SU-DHL-6 (cell line): ENCODE measurements at regions not wholly inside any gene's neighbourhood (a gene's known extent, or its start where the extent isn't known, plus 50 kb on each side); places are given as distances from the start of the nearest gene placed in this dataset.

ENCODE experiments used
- EZH2phosphoT487 ChIP-seq: fragments of 200-600 bp; sonication (generic), shearing (Covaris generic); conservative IDR thresholded peaks from 2 replicates; pipeline ENCODE4 v1.6.1; 2018; ENCODE audit warnings: mild to moderate bottlenecking, antibody characterized with exemption, low read length, moderate library complexity, mixed read lengths
- TF ChIP-seq, protein P1 (sequence below): fragments of 200-600 bp; sonication (generic); IDR thresholded peaks from one replicate; pipeline ENCODE4 v1.5.1; 2017; ENCODE audit warnings: antibody characterized with exemption, mild to moderate bottlenecking, low read length, moderate library complexity; ENCODE audit not compliant: insufficient read depth, poor library complexity, severe bottlenecking

DNA sequence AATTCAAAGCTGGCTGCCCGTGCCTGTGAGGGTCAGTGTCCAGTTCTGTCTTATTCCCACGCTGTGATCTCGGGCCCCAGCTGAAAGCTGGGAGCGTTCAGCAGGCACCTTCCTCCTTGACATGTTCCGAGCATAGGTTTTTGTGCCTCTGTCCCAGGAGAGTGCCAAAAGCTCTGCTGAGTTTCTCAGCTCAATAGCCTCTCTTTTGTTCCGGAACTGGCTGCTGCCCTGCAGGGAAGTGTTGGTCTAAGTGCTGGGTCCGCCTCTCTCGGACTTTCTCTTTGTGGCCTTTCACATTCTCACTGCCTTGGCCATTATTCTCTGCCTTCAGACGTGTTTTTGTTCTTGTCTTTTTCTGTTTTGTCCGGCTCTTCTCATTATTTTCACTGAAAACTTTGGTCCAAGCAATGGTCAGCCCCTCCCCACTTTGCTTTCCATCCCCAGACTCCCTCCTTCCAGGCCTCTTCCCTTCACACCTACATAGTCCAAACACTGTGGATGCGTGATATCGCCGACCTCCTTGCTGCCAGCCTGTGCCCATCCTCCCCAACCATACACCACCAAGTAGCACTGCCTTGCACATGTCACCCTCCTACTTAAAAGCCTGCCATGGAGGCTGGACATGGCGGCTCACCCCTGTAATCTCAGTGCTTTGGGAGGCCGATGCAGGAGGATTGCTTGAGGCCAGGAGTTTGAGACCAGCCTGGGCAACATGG is 233.8 kb downstream of the RHOU start:
- TF ChIP-seq, protein P1, sequence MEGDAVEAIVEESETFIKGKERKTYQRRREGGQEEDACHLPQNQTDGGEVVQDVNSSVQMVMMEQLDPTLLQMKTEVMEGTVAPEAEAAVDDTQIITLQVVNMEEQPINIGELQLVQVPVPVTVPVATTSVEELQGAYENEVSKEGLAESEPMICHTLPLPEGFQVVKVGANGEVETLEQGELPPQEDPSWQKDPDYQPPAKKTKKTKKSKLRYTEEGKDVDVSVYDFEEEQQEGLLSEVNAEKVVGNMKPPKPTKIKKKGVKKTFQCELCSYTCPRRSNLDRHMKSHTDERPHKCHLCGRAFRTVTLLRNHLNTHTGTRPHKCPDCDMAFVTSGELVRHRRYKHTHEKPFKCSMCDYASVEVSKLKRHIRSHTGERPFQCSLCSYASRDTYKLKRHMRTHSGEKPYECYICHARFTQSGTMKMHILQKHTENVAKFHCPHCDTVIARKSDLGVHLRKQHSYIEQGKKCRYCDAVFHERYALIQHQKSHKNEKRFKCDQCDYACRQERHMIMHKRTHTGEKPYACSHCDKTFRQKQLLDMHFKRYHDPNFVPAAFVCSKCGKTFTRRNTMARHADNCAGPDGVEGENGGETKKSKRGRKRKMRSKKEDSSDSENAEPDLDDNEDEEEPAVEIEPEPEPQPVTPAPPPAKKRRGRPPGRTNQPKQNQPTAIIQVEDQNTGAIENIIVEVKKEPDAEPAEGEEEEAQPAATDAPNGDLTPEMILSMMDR, result no peak
- TF ChIP-seq EZH2phosphoT487, result no peak
